ENCODE measurements at regions not wholly inside any gene's neighbourhood (a gene's known extent, or its start where the extent isn't known, plus 50 kb on each side); places are given as distances from the start of the nearest gene placed in this dataset.

DNA sequence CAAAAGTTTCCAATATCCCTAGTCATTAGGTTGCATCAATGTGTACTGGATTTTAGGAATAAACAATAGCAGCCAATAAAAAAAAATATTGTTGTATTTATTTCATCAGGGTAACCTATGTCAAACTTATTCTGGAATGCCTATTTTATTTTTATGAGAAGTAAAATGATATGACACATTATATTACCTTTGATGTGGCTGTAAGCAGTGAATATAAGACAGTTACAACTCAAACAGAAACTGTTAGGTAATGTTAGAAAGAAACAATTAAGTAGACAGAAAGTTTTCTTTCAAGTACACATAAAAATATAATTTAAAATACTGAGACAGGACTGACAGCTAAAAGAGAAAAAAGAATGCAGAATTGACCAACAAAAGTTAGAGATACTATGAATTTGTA lies 65.5 kb downstream of the GNG10 start:
- peaks cover 0 to 2% of the 10 kb centered on the region in 2 donors for H3K36me3 ChIP-seq (ENCODE audit: insufficient read depth in 1 of 2, low read depth in 1 of 2)
- TF ChIP-seq, protein P1, sequence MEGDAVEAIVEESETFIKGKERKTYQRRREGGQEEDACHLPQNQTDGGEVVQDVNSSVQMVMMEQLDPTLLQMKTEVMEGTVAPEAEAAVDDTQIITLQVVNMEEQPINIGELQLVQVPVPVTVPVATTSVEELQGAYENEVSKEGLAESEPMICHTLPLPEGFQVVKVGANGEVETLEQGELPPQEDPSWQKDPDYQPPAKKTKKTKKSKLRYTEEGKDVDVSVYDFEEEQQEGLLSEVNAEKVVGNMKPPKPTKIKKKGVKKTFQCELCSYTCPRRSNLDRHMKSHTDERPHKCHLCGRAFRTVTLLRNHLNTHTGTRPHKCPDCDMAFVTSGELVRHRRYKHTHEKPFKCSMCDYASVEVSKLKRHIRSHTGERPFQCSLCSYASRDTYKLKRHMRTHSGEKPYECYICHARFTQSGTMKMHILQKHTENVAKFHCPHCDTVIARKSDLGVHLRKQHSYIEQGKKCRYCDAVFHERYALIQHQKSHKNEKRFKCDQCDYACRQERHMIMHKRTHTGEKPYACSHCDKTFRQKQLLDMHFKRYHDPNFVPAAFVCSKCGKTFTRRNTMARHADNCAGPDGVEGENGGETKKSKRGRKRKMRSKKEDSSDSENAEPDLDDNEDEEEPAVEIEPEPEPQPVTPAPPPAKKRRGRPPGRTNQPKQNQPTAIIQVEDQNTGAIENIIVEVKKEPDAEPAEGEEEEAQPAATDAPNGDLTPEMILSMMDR (IDR thresholded peaks at IDR 0.05), result no peak
- no peaks in the 10 kb centered on the region for H3K9me3 ChIP-seq
- no peaks in the 10 kb centered on the region for H3K4me1 ChIP-seq
- no peak overlapping the region for H3K4me3 ChIP-seq
- H3K27ac ChIP-seq, result no peak overlapping the region
- DNase-seq (no peak), ATAC-seq (no peak)
- intact Hi-C loops (cut with DNase I), result no loop called here
- H3K27me3 ChIP-seq (ENCODE audit: insufficient read depth in 3 of 3, low read length in 2 of 3), result no peaks in the 10 kb centered on the region

DNA sequence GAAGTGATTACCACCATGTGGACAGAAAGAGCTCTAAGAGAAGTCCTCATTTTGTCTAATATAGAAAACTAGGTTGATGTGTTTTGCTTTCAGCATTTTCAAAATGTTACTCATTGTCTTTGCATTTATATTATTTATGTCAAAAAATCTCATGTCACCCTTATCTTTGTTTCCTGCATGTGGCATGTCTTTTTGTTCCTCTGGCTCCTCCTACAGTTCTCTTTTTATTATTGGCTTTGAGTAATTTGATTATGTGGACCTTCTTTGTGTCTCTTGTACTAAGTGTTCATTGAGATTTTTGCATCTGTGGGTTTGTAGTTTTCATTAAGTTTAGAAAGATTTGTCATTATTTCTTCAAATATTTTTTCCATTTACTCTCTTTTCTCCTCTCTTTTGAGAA lies 58.8 kb downstream of the GNG10 start:
- H3K27ac ChIP-seq, result no peak overlapping the region
- DNase-seq, result no peak
- TF ChIP-seq, protein P1 (IDR thresholded peaks at IDR 0.05), result no peak
- no peaks in the 10 kb centered on the region for H3K36me3 ChIP-seq (ENCODE audit: insufficient read depth in 1 of 2, low read depth in 1 of 2)
- no peak overlapping the region for H3K4me3 ChIP-seq
- no peaks in the 10 kb centered on the region for H3K4me1 ChIP-seq
- H3K9me3 ChIP-seq, result no peaks in the 10 kb centered on the region
- ATAC-seq, result no peak
- intact Hi-C loops (cut with DNase I), result no loop called here
- no peaks in the 10 kb centered on the region for H3K27me3 ChIP-seq (ENCODE audit: insufficient read depth in 3 of 3, low read length in 2 of 3)

All from psoas muscle (tissue), 6 donors.